HTR-8/SVneo (cell line): ENCODE measurements at regions not wholly inside any gene's neighbourhood (a gene's known extent, or its start where the extent isn't known, plus 50 kb on each side); places are given as distances from the start of the nearest gene placed in this dataset.
"Not testable (repeated sequence)": the region's sequence is repeated elsewhere in the genome, so short reads cannot be mapped to it uniquely, and the experiment has no call there.

ENCODE experiments used
- DNase-seq: peaks from one replicate; pipeline ENCODE4 v3.0.0; 2011; ENCODE audit warnings: low spot score, mixed read lengths; ENCODE audit not compliant: insufficient read length
- FAIRE-seq: peaks from 2 replicates; lab custom pipeline; 2011; peaks lifted over from hg19 to GRCh38; lab: Jason Lieb, UNC

GRCh38 chr3:139265131-139266016, 78.4 kb upstream of the MRPS22 start:
- no peak for DNase-seq
- no peak for FAIRE-seq

DNA sequence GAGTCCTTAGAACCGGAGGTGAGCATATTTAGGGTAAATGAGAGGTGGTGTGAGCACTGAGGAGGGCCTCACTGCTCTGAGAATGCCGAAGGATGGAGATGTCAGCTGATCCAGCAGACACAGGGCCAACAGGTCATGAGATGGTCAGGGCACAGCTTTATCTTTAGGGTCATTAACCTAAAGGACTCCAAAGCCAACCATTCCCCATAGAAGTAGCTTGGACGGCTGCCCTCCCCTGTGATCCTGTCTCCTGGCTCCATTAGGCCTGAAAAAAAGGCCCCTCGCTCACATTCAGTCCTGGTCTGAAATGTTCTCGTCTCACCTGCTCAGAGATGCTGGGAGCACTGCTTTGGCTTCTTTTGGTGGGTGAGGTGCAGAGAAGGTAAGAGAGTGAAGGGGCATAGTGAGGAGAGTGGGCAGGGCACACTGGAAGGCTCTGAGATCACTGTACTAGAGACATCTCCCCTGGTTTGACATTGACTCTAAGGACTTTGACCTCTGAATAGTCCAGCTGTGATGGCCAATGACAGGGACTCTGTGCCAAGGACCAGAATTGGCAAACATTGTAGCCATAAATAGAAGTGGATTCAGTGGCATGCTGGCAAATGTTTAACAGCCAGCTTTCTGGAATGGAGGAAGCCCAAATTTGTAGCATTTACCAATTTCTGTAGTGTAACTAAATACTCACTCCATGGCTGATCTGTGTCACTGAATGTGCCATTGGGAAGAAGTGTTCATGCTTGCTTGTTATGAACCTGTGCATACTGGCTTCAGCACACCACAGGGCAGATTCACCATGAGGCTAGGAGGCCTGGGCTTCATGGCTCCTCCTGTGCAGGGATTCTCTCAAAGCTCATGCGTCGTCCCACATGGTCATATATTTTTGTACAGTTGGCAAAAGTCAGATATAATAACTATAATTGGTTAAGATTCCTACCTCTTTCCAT, 76.2 kb upstream of the MRPS22 start:
- DNase-seq = no peak

GRCh38 chr3:139269984-139270383, 73.8 kb upstream of the MRPS22 start:
- FAIRE-seq = no peak

More for the DNA sequence above, 76.2 kb upstream of the MRPS22 start:
- FAIRE-seq = no peak

DNA sequence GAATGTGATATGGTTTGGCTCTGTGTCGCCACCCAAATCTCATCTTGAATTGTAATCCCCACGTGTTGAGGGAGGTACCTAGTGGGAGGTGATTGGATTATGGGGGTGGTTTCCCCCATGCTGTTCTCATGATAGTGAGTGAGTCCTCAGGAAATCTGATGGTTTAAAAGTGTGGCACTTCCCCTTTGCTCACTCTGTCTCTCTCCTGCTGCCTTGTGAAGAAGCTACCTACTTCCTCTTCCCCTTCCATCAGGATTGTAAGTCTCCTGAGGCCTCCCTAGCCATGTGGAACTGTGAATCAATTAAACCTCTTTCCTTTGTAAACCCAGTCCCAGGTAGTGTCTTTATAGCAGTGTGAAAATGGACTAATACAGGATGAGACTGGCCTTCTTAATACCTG, 73.2 kb upstream of the MRPS22 start:
- not testable (repeated sequence) for FAIRE-seq, DNase-seq

More at GRCh38 chr3:139269984-139270383, 73.8 kb upstream of the MRPS22 start:
- no peak for DNase-seq

DNA sequence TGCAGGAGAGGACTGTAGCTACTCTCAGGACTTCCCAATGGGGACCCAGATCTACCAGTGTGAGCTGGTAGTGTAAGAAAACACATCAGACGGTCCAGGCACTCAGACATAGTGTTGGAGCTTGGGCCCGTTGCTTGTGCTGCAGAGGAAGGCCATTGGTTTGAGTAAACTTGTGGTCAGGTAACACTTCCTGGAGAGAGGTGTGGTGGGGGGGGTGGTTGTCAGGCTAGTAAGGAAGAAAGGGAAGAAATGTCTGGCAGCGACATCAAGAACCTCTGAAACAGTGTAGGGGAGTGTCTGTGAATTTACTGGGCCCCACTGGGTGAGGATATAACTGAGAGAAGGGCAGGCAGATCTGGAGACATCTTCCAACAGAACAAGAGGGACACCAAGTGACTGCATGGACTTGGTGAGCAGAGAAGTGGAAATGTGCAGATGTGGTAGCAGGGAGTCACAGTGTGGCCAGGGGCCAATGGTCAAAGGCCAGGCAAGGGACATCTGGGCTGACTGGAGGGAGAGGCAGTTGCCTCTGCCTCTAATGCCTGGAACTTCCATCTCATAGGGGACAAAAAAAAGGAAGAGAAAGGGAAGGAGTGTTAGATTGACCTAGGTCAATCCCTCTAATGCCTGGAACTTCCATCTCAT, 63.7 kb upstream of the MRPS22 start:
- FAIRE-seq = no peak

DNA sequence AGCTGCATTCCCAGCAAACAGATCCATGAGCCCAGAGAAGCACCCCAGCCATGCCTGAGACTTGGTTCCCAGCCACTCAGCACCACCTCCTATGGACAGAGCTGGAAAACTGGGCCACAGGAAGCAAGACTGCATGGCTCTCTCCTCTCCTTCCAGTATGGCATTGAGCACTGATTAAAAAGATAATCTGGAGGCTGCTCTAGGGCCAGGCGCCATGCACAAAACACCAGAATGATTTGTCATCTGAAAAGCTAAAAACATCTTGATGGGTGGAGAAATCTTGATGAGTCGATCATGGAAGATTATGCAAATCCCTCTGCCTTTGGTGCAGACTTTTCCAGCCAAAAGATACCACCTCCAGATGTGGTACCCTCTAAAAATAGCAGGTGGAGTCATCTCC, 62.7 kb upstream of the MRPS22 start:
- DNase-seq (no peak), FAIRE-seq (no peak)

More for the DNA sequence above, 63.7 kb upstream of the MRPS22 start:
- no peak for DNase-seq

DNA sequence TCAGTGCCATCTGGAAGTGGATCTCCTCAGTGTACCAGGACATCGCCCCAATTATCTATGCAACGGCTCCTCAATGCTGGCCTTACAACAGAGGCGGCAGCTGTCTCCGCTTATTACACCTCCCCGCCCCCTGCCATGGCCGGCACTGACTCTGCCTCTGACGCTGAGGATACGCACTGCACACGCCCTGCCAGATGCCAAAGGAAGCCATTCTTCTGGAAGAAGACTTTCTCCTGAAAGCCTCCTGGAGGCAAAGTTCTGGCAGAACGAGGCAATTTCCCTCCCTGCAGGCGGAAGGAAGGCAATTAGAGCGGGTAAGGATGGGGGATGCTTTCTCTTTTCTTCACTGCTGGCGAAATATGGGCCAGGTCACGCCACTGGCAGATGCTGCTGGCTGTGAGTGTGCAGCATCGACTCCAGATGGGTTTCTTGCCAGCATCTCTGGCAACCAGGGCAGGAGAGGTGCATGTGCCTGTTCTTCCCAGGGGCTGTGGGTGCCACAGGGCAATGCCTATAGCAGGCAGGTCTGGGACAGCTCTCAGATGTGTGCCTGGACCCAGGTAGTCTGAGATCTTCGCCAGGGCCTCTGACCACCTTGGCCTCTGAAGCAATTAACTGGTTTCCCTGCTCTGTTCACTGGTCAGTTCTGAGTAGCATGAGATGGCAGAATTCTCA, 62.2 kb upstream of the MRPS22 start:
- no peak for DNase-seq
- no peak for FAIRE-seq

DNA sequence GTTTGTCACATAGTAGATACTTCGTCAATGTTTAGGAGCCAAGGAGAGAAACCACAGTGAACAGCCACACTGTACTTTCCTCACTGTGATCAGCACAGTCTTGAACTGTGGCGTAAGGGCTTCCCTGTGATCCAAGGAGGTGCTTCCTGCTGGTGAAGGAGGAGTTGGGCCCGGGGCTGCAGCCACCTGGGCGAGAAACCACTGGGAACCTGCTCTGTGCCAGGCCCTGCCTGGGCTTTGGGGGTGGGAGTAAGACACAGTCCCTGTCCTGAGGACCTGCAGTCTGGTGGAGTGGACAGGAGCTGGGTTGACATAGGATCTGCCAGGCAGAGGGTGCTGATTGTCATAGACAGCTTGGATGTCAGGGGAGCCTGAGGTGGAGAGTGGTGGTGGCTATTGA, 60.5 kb upstream of the MRPS22 start:
- no peak for FAIRE-seq
- no peak for DNase-seq

- no peak for FAIRE-seq
- DNase-seq = no peak
These were observed 59.6 kb upstream of the MRPS22 start for GRCh38 chr3:139284221-139284620.

DNA sequence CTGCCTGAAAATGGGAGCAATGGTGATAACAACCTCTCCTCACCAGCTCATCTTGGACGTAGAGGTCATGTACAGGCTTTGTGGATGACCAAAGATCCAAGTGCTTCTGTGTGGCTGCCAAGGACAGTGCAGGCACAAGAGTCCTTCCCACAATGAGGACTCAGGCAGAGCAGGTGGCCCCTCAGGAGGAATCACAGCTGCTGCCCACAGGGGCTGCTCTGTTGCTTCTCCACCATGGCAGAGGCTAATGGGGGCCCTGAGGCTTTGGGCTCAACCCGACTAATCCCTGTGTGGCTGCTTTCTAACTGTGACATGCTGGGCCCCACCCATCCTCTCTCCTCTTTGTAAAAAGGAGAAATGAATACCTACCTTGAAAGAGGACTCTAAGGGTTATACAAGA, 58.1 kb upstream of the MRPS22 start:
- no peak for DNase-seq
- FAIRE-seq = no peak

DNA sequence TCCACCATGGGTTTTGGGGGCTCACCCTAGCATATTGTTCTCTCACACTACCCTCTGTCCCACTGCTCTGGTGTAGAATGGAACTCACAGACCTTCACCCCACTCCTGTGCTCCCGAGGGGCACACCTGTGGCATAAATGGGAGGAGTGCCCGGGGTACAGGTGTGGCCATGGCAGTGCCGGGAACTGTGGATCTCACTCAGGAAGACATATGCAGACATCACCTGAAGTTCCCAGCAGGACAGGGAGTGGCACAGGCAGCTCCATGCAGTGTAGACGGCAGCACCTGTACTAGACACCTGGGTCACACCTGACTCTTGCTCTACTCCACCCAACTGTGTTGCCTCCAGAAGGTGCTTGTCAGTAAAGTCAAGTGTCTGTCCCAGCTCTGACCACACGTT, 57.6 kb upstream of the MRPS22 start:
- DNase-seq (no peak), FAIRE-seq (no peak)

DNA sequence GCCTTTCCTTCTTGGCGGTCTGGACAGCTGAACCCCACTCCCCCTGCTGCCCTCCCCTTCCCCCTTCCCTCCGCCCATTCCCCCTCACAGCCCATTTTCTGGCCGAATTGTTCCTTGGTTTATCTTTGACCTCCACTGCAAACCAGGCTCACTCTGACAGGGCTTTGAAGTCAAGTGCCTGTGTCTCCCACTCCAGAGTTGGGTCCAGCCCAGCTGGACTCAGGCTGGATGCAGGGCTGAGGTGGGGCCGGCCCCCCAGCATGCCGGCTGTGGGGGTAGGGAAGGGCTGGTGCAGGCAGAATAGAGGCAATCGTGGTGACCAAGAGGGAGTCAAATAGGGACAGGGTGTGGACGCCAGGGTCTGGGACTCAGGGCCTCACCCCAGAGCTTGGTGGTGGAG, 57.0 kb upstream of the MRPS22 start:
- FAIRE-seq (no peak), DNase-seq (no peak)

- no peak for DNase-seq
These were observed 56.3 kb upstream of the MRPS22 start for GRCh38 chr3:139287557-139287956.

GRCh38 chr3:139288266-139288821, 55.5 kb upstream of the MRPS22 start:
- no peak for DNase-seq
- FAIRE-seq = no peak

More at GRCh38 chr3:139287557-139287956, 56.3 kb upstream of the MRPS22 start:
- no peak for FAIRE-seq

DNA sequence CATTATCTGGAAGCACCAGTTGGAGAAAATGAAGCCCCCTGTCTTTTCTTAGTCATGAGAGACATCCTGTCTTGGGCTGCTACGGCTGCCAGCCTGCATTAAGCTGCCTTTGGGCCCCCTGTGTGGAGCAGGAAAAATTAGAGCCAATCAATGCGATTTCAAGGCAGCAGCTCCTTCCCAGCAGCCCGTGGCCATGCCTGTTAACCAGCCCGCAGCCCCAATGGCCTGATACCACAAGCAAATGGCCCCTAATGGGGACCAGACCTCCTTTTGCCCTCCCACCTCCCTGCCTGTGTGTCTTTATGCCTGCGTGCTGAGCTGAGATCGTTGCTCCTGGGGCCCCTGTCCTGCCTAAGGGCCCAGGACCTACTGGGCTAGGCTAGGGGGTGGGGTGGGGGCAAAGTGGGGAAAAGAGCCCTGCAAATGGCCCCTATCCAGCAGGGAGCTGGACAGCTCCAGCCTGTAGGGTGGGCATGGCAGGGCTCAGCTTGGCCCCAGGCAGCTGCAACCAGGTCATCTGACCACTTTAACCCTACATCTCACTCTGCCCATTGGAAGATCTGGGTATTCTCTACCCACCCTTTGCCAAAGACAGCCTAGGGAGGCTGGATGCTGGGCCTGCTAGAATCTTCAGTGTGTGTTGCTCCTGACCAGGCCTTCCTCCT, 53.8 kb upstream of the MRPS22 start:
- FAIRE-seq = no peak
- no peak for DNase-seq

GRCh38 chr3:139291276-139292051, 52.4 kb upstream of the MRPS22 start:
- FAIRE-seq (no peak), DNase-seq (no peak)

- FAIRE-seq (no peak), DNase-seq (no peak)
These were observed 51.6 kb upstream of the MRPS22 start for GRCh38 chr3:139292192-139292591.
